Brain microvascular endothelial cell (primary cell): ENCODE measurements at regions not wholly inside any gene's neighbourhood (a gene's known extent, or its start where the extent isn't known, plus 50 kb on each side); places are given as distances from the start of the nearest gene placed in this dataset.
"Not testable (repeated sequence)": the region's sequence is repeated elsewhere in the genome, so short reads cannot be mapped to it uniquely, and the experiment has no call there.

ENCODE experiments used
- DNase-seq: peaks from one replicate; pipeline ENCODE4 v3.0.0-alpha.2; 2020
- H3K27ac ChIP-seq: fragments of 250-450 bp; sonication (Bioruptor Pico); 2 replicates; pipeline ENCODE4 v1.5.1; 2020; ENCODE audit warnings: mild to moderate bottlenecking, moderate library complexity
- H3K27me3 ChIP-seq: fragments of 250-450 bp; sonication (Bioruptor Pico); replicated peaks from 2 replicates; pipeline ENCODE4 v1.5.1; 2020; ENCODE audit warnings: mild to moderate bottlenecking
- H3K36me3 ChIP-seq: fragments of 250-450 bp; sonication (Bioruptor Pico); replicated peaks from 2 replicates; pipeline ENCODE4 v1.5.1; 2020; ENCODE audit warnings: mild to moderate bottlenecking
- H3K4me3 ChIP-seq: 2 replicates; pipeline ENCODE4 v1.5.1; 2011; ENCODE audit warnings: low read depth, mild to moderate bottlenecking, control low read depth, low read length, moderate library complexity
- in situ Hi-C: cut with HindIII; loops from 2 replicates; pipeline ENCODE4 v1.10.0; 2017; ENCODE audit warnings: low sequenced_read_pairs, low pct_ligation_motif_present
- TF ChIP-seq, protein P1 (sequence below): IDR thresholded peaks from 2 replicates; pipeline ENCODE4 v1.5.1; 2011; ENCODE audit warnings: low read depth, mild to moderate bottlenecking, moderate library complexity, low read length, control low read depth, inconsistent platforms; ENCODE audit errors: missing control alignments

DNA sequence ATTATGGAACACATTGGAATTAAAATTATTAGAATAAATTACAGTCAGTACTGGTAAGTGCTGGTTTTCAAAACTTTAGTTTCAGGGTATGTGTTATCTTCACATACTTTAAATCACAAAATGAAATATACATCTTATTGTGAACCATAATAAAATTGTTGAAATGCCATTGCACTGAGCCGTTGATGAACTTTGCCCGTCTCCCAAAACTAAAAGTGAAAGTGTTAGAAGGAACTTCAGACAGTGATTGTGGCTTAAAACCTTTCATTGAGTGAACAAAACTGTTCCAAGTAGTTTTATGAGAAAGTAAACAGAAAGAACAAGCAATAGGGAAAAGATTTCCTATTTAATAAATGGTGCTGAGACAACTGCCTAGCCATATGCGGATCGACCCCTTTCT is 811.6 kb downstream of the PLCL1 start:
- Histone ChIP-seq H3K27ac (no peak overlapping the region), H3K4me3 (no peak overlapping the region), H3K36me3 (no peaks in the 10 kb centered on the region), H3K27me3 (no peaks in the 10 kb centered on the region)
- TF ChIP-seq, protein P1, sequence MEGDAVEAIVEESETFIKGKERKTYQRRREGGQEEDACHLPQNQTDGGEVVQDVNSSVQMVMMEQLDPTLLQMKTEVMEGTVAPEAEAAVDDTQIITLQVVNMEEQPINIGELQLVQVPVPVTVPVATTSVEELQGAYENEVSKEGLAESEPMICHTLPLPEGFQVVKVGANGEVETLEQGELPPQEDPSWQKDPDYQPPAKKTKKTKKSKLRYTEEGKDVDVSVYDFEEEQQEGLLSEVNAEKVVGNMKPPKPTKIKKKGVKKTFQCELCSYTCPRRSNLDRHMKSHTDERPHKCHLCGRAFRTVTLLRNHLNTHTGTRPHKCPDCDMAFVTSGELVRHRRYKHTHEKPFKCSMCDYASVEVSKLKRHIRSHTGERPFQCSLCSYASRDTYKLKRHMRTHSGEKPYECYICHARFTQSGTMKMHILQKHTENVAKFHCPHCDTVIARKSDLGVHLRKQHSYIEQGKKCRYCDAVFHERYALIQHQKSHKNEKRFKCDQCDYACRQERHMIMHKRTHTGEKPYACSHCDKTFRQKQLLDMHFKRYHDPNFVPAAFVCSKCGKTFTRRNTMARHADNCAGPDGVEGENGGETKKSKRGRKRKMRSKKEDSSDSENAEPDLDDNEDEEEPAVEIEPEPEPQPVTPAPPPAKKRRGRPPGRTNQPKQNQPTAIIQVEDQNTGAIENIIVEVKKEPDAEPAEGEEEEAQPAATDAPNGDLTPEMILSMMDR = no peak
- DNase-seq = no peak
- in situ Hi-C loops = no loop called here

DNA sequence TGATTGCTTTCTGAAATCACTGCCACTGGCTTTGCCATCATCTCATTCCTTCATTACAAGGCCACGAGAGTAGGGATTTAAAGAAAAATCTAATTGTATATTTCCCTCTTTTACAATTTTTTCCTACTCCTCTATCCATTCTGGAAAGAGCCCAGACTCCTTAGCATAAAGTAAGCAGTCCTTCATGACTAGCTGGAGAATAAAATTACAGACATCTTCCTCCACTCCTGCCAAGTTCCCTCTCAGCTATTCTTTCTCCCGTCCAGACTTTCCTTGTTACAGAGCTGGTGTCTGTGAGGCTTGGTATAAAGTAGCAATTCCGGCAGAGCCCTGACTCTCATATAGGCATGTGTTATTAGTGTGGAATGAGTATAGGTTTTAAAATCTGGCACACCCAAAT is 806.8 kb downstream of the PLCL1 start:
- H3K36me3 ChIP-seq = no peaks in the 10 kb centered on the region
- H3K27me3 ChIP-seq = no peaks in the 10 kb centered on the region
- H3K27ac ChIP-seq = no peak overlapping the region
- H3K4me3 ChIP-seq = no peak overlapping the region
- in situ Hi-C loops = no loop called here
- TF ChIP-seq, protein P1 = no peak
- no peak for DNase-seq

DNA sequence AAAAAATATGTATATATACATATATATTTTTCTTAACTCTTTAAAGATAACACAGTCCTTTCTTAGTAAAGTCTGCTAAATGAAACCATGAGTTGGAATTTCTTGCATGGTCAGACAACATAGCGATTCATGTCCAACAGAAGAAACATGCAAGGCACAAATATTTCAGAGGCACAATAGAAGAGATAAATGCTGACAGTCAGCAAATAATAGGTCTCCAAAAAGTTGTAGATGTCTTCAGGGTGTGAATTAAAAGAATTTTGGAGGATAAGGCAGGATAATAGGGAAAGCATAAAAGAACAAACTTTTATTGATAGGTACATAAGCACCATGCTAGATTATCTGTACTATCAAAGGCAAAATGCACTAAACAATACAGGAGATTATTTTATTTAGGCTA is 800.2 kb downstream of the PLCL1 start:
- TF ChIP-seq, protein P1 = no peak
- no peaks in the 10 kb centered on the region for H3K27me3 ChIP-seq
- in situ Hi-C loops = no loop called here
- H3K27ac ChIP-seq = no peak overlapping the region
- H3K36me3 ChIP-seq = no peaks in the 10 kb centered on the region
- H3K4me3 ChIP-seq = no peak overlapping the region
- DNase-seq = no peak

DNA sequence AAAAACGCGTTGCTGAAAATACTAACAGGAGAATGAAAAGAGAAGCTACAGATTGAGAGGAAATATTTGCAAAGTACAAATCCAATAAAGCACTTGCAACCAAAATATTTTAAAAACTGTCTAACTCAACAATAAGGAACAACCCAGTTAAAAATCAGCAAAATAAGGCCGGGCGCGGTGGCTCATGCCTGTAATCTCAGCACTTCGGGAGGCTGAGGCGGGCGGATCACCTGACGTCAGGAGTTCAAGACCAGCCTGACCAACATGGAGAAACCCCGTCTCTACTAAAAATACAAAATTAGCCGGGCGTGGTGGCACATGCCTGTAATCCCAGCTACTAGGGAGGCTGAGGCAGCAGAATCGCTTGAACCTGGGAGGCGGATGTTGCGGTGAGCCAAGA is 798.6 kb downstream of the PLCL1 start:
- H3K4me3 ChIP-seq, DNase-seq, H3K36me3 ChIP-seq, in situ Hi-C loops, H3K27ac ChIP-seq, H3K27me3 ChIP-seq: not testable (repeated sequence)

DNA sequence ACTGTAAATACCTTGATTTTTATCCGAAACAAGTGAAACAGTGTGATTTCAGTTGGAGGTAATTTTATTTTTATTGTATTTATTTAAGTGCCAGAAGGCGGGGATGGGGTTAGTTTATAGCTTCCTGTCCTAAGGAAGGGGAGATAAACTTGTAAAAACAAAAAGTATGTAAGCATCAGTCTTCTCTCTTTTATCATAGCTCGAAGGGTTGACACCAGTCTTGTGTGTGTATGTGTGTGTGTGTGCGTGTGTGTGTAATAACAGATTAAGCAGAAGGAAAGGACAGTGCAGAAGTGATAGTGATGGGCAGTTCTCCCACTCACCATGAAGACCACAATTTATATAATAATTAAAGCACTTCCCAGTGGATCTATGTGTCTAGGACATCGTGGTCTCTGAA is 793.3 kb downstream of the PLCL1 start:
- Histone ChIP-seq H3K27ac (no peak overlapping the region), H3K27me3 (no peaks in the 10 kb centered on the region), H3K36me3 (no peaks in the 10 kb centered on the region), H3K4me3 (no peak overlapping the region)
- DNase-seq = no peak
- TF ChIP-seq, protein P1 = no peak
- in situ Hi-C loops = no loop called here

DNA sequence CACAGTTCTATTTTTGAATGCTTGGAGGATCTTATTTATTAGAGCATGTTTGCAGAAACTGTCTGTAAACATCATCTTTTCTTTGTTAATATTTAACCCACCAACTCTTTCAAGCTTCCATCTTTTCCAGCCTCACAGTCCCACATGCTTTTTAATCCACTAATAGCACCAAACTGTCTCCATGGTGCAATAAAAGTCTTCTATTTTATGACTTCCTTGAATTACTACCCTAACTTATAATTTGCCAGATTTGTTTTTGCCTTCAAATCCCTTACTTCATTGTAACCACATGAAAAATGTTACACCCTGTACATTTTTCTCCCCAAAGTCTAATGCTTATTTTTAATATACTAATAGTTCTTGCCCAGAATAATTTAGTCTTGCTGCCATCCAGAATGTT is 792.6 kb downstream of the PLCL1 start:
- no peaks in the 10 kb centered on the region for H3K27me3 ChIP-seq
- H3K36me3 ChIP-seq = no peaks in the 10 kb centered on the region
- H3K4me3 ChIP-seq = no peak overlapping the region
- TF ChIP-seq, protein P1 = no peak
- in situ Hi-C loops = no loop called here
- no peak for DNase-seq
- H3K27ac ChIP-seq = no peak overlapping the region

DNA sequence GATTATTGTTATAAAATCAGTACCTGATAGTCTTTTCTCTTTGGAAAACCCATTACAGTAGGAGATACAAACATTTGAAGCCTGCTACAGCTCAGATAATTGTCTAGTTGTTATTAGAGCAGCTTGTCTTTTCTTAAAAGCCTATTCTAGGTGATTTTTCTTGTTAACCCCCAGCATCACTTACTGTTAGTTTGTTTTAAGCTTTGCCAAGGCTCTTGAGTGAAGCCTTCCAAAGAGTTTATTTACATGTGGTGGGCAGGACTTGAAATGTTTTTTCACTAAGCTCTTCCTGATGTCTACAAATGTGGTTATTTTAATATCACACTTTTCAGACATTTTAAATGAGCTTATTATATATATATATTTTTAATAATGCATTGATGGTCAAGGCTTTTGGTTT is 791.3 kb downstream of the PLCL1 start:
- no peaks in the 10 kb centered on the region for H3K36me3 ChIP-seq
- H3K27me3 ChIP-seq = no peaks in the 10 kb centered on the region
- no peak for DNase-seq
- TF ChIP-seq, protein P1 = no peak
- H3K27ac ChIP-seq = no peak overlapping the region
- H3K4me3 ChIP-seq = no peak overlapping the region
- in situ Hi-C loops = no loop called here
